Neural cell (in vitro differentiated cells): ENCODE measurements at regions not wholly inside any gene's neighbourhood (a gene's known extent, or its start where the extent isn't known, plus 50 kb on each side); places are given as distances from the start of the nearest gene placed in this dataset.

ENCODE experiments used
- CTCF ChIP-seq: fragments of 450-650 bp; IDR thresholded peaks from 2 replicates; pipeline ENCODE4 v1.5.1; 2014; ENCODE audit warnings: antibody characterized with exemption, mild to moderate bottlenecking, moderate library complexity; ENCODE audit not compliant: poor library complexity, severe bottlenecking
- EZH2 ChIP-seq: fragments of 200-600, 300-800 bp; shearing (Covaris generic), sonication (generic); IDR thresholded peaks from 2 replicates; pipeline ENCODE4 v1.6.1; 2014; ENCODE audit warnings: antibody characterized with exemption, low read length, borderline replicate concordance, mild to moderate bottlenecking; ENCODE audit not compliant: insufficient read depth, poor library complexity, severe bottlenecking
- POLR2AphosphoS5 ChIP-seq: IDR thresholded peaks from 2 replicates; pipeline ENCODE4 v1.6.1; 2012
- RAD21 ChIP-seq: fragments of 450-650 bp; conservative IDR thresholded peaks from 2 replicates; pipeline ENCODE4 v1.6.1; 2014; ENCODE audit warnings: antibody characterized with exemption, mild to moderate bottlenecking, moderate library complexity
- REST ChIP-seq: IDR thresholded peaks from 2 replicates; pipeline ENCODE4 v1.6.1; 2012; ENCODE audit warnings: borderline replicate concordance
- TAF1 ChIP-seq: IDR thresholded peaks from 2 replicates; pipeline ENCODE4 v1.6.1; 2012; ENCODE audit warnings: low read depth

GRCh38 chr10:25744574-25744973, 189.5 kb upstream of the MYO3A start:
- TF ChIP-seq EZH2 (no peak), REST (no peak), CTCF (no peak), TAF1 (no peak), POLR2AphosphoS5 (no peak), RAD21 (no peak)
